Tibial nerve (tissue), 4 donors: ENCODE measurements at regions not wholly inside any gene's neighbourhood (a gene's known extent, or its start where the extent isn't known, plus 50 kb on each side); places are given as distances from the start of the nearest gene placed in this dataset. TPM values are rescaled to one million over a fixed set of nuclear protein-coding genes. Genes with fewer than 3 reads are reported as not detected.

Source experiments
- DNase-seq, 2 donors: peaks; one replicate each; pipeline ENCODE4 v3.0.0-alpha.2; 2019; ENCODE audit warnings: low spot score in 2 of 2
- H3K27ac ChIP-seq, 4 donors: fragments of 200-600 bp; sonication (generic) in 3 of 4; one replicate each; pipeline ENCODE4 v1.5.1; 2017 to 2019; ENCODE audit warnings: mild to moderate bottlenecking in 1 of 4
- H3K27me3 ChIP-seq, 2 donors: fragments of 200-600 bp; sonication (generic) in 1 of 2; one replicate each; pipeline versions ENCODE4 v1.5.1 to v1.6.0; 2017 to 2019
- H3K36me3 ChIP-seq, 3 donors: fragments of 200-600 bp; sonication (generic); one replicate each; pipeline ENCODE4 v1.5.1; 2018 to 2019
- H3K4me1 ChIP-seq, 4 donors: fragments of 200-600 bp; sonication (generic) in 3 of 4; one replicate each; pipeline ENCODE4 v1.5.1; 2017 to 2019
- H3K4me3 ChIP-seq, 4 donors: fragments of 200-600 bp; sonication (generic) in 3 of 4; one replicate each; pipeline ENCODE4 v1.5.1; 2017 to 2019; ENCODE audit warnings: mild to moderate bottlenecking in 1 of 4, moderate library complexity in 1 of 4
- H3K9me3 ChIP-seq, 4 donors: fragments of 200-600 bp; sonication (generic) in 3 of 4; one replicate each; pipeline ENCODE4 v1.5.1; 2017 to 2019
- EP300 ChIP-seq, 2 donors: sonication (generic); formaldehyde crosslinking; IDR thresholded peaks; one replicate each; pipeline ENCODE4 v1.6.1; 2017; ENCODE audit warnings: antibody characterized with exemption in 2 of 2, mild to moderate bottlenecking in 1 of 2
- POLR2A ChIP-seq, 2 donors: fragments of 450-650 bp; IDR thresholded peaks; one replicate each; pipeline ENCODE4 v1.6.1; 2017; ENCODE audit warnings: antibody characterized with exemption in 2 of 2, mild to moderate bottlenecking in 2 of 2, moderate library complexity in 2 of 2
- WGBS, 2 donors: methylation state at CpG; one replicate each; pipeline ENCODE4 v1.1.5; 2018; 5-methylcytosine and 5-hydroxymethylcytosine counted together
- small RNA-seq: library from RNA; depleted of rRNA; stranded (forward); fragments of <200 nt; gene quantifications from one replicate; pipeline ENCODE3, GENCODE V24; 2016
- TF ChIP-seq, protein P1 (sequence below), 5 experiments: fragments of 200-600 bp in 3 of 5; fragments of 450-650 bp in 2 of 5; sonication (generic) in 3 of 5; IDR thresholded peaks; one replicate each; pipeline ENCODE4 v1.5.1; 2016 to 2019; ENCODE audit warnings: antibody characterized with exemption in 5 of 5, mild to moderate bottlenecking in 3 of 5, moderate library complexity in 2 of 5

GRCh38 chr5:111563031-111563822, 50.9 kb upstream of the STARD4 start:
- Histone ChIP-seq H3K4me1 (no peaks in the 10 kb centered on the region), H3K27me3 (no peaks in the 10 kb centered on the region), H3K27ac (no peak overlapping the region), H3K4me3 (no peak overlapping the region), H3K36me3 (no peaks in the 10 kb centered on the region), H3K9me3 (peaks cover 0 to 20% (median 0%) of the 10 kb centered on the region in 4 donors)
- 60 to 79% methylated on average over 6 of the region's 6 CpGs for WGBS, 2 donors
- TF ChIP-seq, protein P1, sequence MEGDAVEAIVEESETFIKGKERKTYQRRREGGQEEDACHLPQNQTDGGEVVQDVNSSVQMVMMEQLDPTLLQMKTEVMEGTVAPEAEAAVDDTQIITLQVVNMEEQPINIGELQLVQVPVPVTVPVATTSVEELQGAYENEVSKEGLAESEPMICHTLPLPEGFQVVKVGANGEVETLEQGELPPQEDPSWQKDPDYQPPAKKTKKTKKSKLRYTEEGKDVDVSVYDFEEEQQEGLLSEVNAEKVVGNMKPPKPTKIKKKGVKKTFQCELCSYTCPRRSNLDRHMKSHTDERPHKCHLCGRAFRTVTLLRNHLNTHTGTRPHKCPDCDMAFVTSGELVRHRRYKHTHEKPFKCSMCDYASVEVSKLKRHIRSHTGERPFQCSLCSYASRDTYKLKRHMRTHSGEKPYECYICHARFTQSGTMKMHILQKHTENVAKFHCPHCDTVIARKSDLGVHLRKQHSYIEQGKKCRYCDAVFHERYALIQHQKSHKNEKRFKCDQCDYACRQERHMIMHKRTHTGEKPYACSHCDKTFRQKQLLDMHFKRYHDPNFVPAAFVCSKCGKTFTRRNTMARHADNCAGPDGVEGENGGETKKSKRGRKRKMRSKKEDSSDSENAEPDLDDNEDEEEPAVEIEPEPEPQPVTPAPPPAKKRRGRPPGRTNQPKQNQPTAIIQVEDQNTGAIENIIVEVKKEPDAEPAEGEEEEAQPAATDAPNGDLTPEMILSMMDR (IDR thresholded peaks at IDR 0.05), result no peak
- no peak for TF ChIP-seq EP300 (IDR thresholded peaks at IDR 0.05)
- TF ChIP-seq POLR2A (IDR thresholded peaks at IDR 0.05), result no peak
- no peak for DNase-seq

DNA sequence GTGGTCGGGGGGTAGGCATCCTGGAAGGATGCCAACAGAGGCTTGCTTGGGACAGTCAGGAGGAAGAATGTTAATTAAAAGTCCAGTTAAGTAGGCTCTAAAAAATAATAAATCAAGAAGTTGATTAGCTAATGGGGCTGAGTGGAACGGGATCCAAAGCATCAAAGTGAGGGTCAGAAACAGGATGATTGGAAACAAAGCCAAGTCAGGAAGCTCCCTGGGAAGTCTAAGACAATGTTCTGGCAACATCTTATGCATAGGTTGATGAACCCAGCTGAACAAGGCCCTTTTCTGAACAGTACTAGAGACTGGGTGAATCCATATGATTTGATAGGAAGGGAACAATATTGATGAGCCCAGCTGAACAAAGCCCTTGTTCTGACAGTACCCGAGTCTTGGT, 50.2 kb upstream of the STARD4 start:
- Histone ChIP-seq H3K9me3 (peaks cover 0 to 20% (median 0%) of the 10 kb centered on the region in 4 donors), H3K4me1 (no peaks in the 10 kb centered on the region), H3K27me3 (no peaks in the 10 kb centered on the region), H3K4me3 (no peak overlapping the region), H3K27ac (no peak overlapping the region), H3K36me3 (no peaks in the 10 kb centered on the region)
- WGBS, 2 donors, result 49 to 59% methylated on average over 3 of the region's 3 CpGs
- DNase-seq, result no peak
- TF ChIP-seq EP300 (IDR thresholded peaks at IDR 0.05), result no peak
- no peak for TF ChIP-seq POLR2A (IDR thresholded peaks at IDR 0.05)
- TF ChIP-seq, protein P1 (IDR thresholded peaks at IDR 0.05), result no peak

Small RNAs in the stretch of these regions (small RNA-seq; reads per million reads assigned to genes)
- gene AC008967.1 (not detected), gene HMGN1P13 (not detected)
